Mesothelial cell of epicardium (in vitro differentiated cells): ENCODE measurements at regions not wholly inside any gene's neighbourhood (a gene's known extent, or its start where the extent isn't known, plus 50 kb on each side); places are given as distances from the start of the nearest gene placed in this dataset.

Experiments
- DNase-seq, 2 experiments: peaks; one replicate each; pipeline ENCODE4 v3.0.0; 2021; ENCODE audit warnings: low spot score in 2 of 2; ENCODE audit not compliant: unreplicated experiment in 2 of 2
- H3K27ac Mint-ChIP-seq: 2 replicates; pipeline ENCODE4 v1.8.0; 2021; ENCODE audit warnings: mixed read lengths
- H3K27me3 Mint-ChIP-seq: 2 replicates; pipeline ENCODE4 v1.8.0; 2021; ENCODE audit warnings: low read depth, mixed read lengths
- H3K36me3 Mint-ChIP-seq: 2 replicates; pipeline ENCODE4 v1.8.0; 2021; ENCODE audit warnings: mixed read lengths
- H3K4me1 Mint-ChIP-seq: 2 replicates; pipeline ENCODE4 v1.8.0; 2021; ENCODE audit warnings: mixed read lengths
- H3K4me3 Mint-ChIP-seq: 2 replicates; pipeline ENCODE4 v1.8.0; 2021; ENCODE audit warnings: mild to moderate bottlenecking, moderate library complexity, mixed read lengths
- H3K9me3 Mint-ChIP-seq: 2 replicates; pipeline ENCODE4 v1.8.0; 2021; ENCODE audit warnings: mixed read lengths
- CTCF ChIP-seq: fragments of 200-600 bp; sonication (generic); IDR thresholded peaks from one replicate; pipeline ENCODE4 v1.5.0; 2021; ENCODE audit warnings: antibody characterized with exemption; ENCODE audit not compliant: unreplicated experiment

GRCh38 chr3:168495270-168495669, 399.5 kb upstream of the GOLIM4 start:
- H3K27me3 Mint-ChIP-seq, result no peaks in the 10 kb centered on the region
- no peak overlapping the region for H3K27ac Mint-ChIP-seq
- TF ChIP-seq CTCF, result no peak
- H3K4me1 Mint-ChIP-seq, result peaks cover 46% of the 10 kb centered on the region
- no peaks in the 10 kb centered on the region for H3K9me3 Mint-ChIP-seq
- DNase-seq, result no peak
- no peaks in the 10 kb centered on the region for H3K36me3 Mint-ChIP-seq
- no peak overlapping the region for H3K4me3 Mint-ChIP-seq

- no peaks in the 10 kb centered on the region for H3K36me3 Mint-ChIP-seq
- no peak for TF ChIP-seq CTCF
- no peak for DNase-seq
- H3K27ac Mint-ChIP-seq, result no peak overlapping the region
- no peaks in the 10 kb centered on the region for H3K27me3 Mint-ChIP-seq
- peaks cover 42% of the 10 kb centered on the region for H3K4me1 Mint-ChIP-seq
- H3K9me3 Mint-ChIP-seq, result no peaks in the 10 kb centered on the region
- H3K4me3 Mint-ChIP-seq, result no peak overlapping the region
Observed at GRCh38 chr3:168493412-168494205, 397.9 kb upstream of the GOLIM4 start.

GRCh38 chr3:168490981-168491380, 395.3 kb upstream of the GOLIM4 start:
- Mint-ChIP-seq H3K9me3 (no peaks in the 10 kb centered on the region), H3K27ac (no peak overlapping the region), H3K4me3 (no peak overlapping the region), H3K4me1 (peaks cover 50% of the 10 kb centered on the region), H3K36me3 (no peaks in the 10 kb centered on the region), H3K27me3 (no peaks in the 10 kb centered on the region)
- DNase-seq, result no peak
- no peak for TF ChIP-seq CTCF

- no peak for DNase-seq
- no peak overlapping the region for H3K4me3 Mint-ChIP-seq
- no peaks in the 10 kb centered on the region for H3K27me3 Mint-ChIP-seq
- no peak for TF ChIP-seq CTCF
- no peaks in the 10 kb centered on the region for H3K36me3 Mint-ChIP-seq
- peaks cover 56% of the 10 kb centered on the region for H3K4me1 Mint-ChIP-seq
- H3K27ac Mint-ChIP-seq, result no peak overlapping the region
- no peaks in the 10 kb centered on the region for H3K9me3 Mint-ChIP-seq
Observed at GRCh38 chr3:168489301-168489700, 393.6 kb upstream of the GOLIM4 start.

- Mint-ChIP-seq H3K27ac (peak overlapping the region; percentile 54), H3K36me3 (no peaks in the 10 kb centered on the region)
Observed at GRCh38 chr3:168485936-168486335, 390.2 kb upstream of the GOLIM4 start.

More at GRCh38 chr3:168485936-168486335, 390.2 kb upstream of the GOLIM4 start:
- Mint-ChIP-seq H3K4me1 (peaks cover 51% of the 10 kb centered on the region), H3K27me3 (no peaks in the 10 kb centered on the region), H3K9me3 (no peaks in the 10 kb centered on the region), H3K4me3 (no peak overlapping the region)
- DNase-seq, result no peak
- TF ChIP-seq CTCF, result no peak
